HEK293 (cell line): ENCODE measurements at regions not wholly inside any gene's neighbourhood (a gene's known extent, or its start where the extent isn't known, plus 50 kb on each side); places are given as distances from the start of the nearest gene placed in this dataset.

Source experiments
- CTCF ChIA-PET: fragments of 350-600 bp; formaldehyde crosslinking; extraction: SDS; loops from one replicate; lab custom pipeline; 2021; ENCODE audit warnings: antibody characterized with exemption; lab: Yijun Ruan, JAX
- POLR2A ChIA-PET: fragments of 300-600 bp; formaldehyde crosslinking; extraction: SDS; loops from one replicate; lab custom pipeline; 2020; ENCODE audit warnings: antibody characterized with exemption, inconsistent platforms; lab: Yijun Ruan, JAX
- H3K27ac ChIP-seq: fragments of 200-500 bp; sonication (Bioruptor generic); 2 replicates; pipeline ENCODE4 v1.5.1; 2014; ENCODE audit warnings: low read depth, low read length, control low read depth, inconsistent platforms; ENCODE audit errors: extremely low read depth
- H3K36me3 ChIP-seq, 2 experiments: fragments of 200-500 bp in 1 of 2; sonication (Bioruptor generic) in 1 of 2; 1 replicate in 1 of 2; 2 replicates in 1 of 2; pipeline ENCODE4 v1.5.1; 2014 to 2017; ENCODE audit warnings: inconsistent platforms in 2 of 2, low read length in 2 of 2; ENCODE audit not compliant: control insufficient read depth in 2 of 2, insufficient read depth in 1 of 2
- H3K4me1 ChIP-seq: fragments of 200-500 bp; sonication (Bioruptor generic); 2 replicates; pipeline ENCODE4 v1.5.1; 2014; ENCODE audit warnings: mild to moderate bottlenecking, low read length, inconsistent platforms; ENCODE audit not compliant: control insufficient read depth, insufficient read depth
- H3K4me3 ChIP-seq: 2 replicates; pipeline ENCODE4 v1.5.1; 2011; ENCODE audit warnings: low read depth, mild to moderate bottlenecking, control low read depth, low read length, moderate library complexity
- H3K9me3 ChIP-seq: fragments of 200-500 bp; sonication (Bioruptor generic); 2 replicates; pipeline ENCODE4 v1.5.1; 2014; ENCODE audit warnings: low read depth, low read length, inconsistent platforms; ENCODE audit not compliant: control insufficient read depth, insufficient read depth
- MEIS1 ChIP-seq: sonication (generic); formaldehyde crosslinking; IDR thresholded peaks from 2 replicates; pipeline ENCODE4 v1.8.1; 2022; ENCODE audit warnings: missing genetic modification reagents, mild to moderate bottlenecking, borderline replicate concordance
- SP3 ChIP-seq: fragments of 450-650 bp; formaldehyde crosslinking; IDR thresholded peaks from 2 replicates; pipeline ENCODE4 v1.5.1; 2016; ENCODE audit warnings: missing biosample characterization, missing genetic modification characterization
- WT1 ChIP-seq: fragments of 450-650 bp; formaldehyde crosslinking; IDR thresholded peaks from 2 replicates; pipeline ENCODE4 v1.5.1; 2016; ENCODE audit warnings: missing biosample characterization, missing genetic modification characterization
- YY2 ChIP-seq: fragments of 450-650 bp; formaldehyde crosslinking; IDR thresholded peaks from 2 replicates; pipeline ENCODE4 v1.5.1; 2016; ENCODE audit warnings: missing biosample characterization, missing genetic modification characterization
- ZBTB17 ChIP-seq: fragments of 450-650 bp; formaldehyde crosslinking; IDR thresholded peaks from 2 replicates; pipeline ENCODE4 v1.5.1; 2016; ENCODE audit warnings: missing biosample characterization, missing genetic modification characterization
- ZNF16 ChIP-seq: fragments of 450-650 bp; formaldehyde crosslinking; IDR thresholded peaks from 2 replicates; pipeline ENCODE4 v1.5.1; 2016; ENCODE audit warnings: low read depth, missing biosample characterization, missing genetic modification characterization
- ZNF169 ChIP-seq: fragments of 450-650 bp; formaldehyde crosslinking; IDR thresholded peaks from 2 replicates; pipeline ENCODE4 v1.5.1; 2016; ENCODE audit warnings: missing biosample characterization, missing genetic modification characterization
- ZNF18 ChIP-seq: fragments of 450-650 bp; formaldehyde crosslinking; IDR thresholded peaks from 2 replicates; pipeline ENCODE4 v1.5.1; 2016; ENCODE audit warnings: missing biosample characterization, missing genetic modification characterization
- ZNF362 ChIP-seq: fragments of 450-650 bp; formaldehyde crosslinking; IDR thresholded peaks from 2 replicates; pipeline ENCODE4 v1.5.1; 2016; ENCODE audit warnings: missing biosample characterization, missing genetic modification characterization
- ZNF426 ChIP-seq: fragments of 450-650 bp; formaldehyde crosslinking; IDR thresholded peaks from 2 replicates; pipeline ENCODE4 v1.5.1; 2017; ENCODE audit warnings: missing biosample characterization, missing genetic modification characterization, mild to moderate bottlenecking, inconsistent platforms, moderate library complexity
- ZNF518A ChIP-seq: fragments of 450-650 bp; formaldehyde crosslinking; conservative IDR thresholded peaks from 2 replicates; pipeline ENCODE4 v1.5.1; 2016; ENCODE audit warnings: low read depth, missing biosample characterization, missing genetic modification characterization
- ZNF792 ChIP-seq: fragments of 450-650 bp; formaldehyde crosslinking; IDR thresholded peaks from 2 replicates; pipeline ENCODE4 v1.5.1; 2016; ENCODE audit warnings: missing biosample characterization, missing genetic modification characterization
- ZXDB ChIP-seq: fragments of 450-650 bp; formaldehyde crosslinking; IDR thresholded peaks from 2 replicates; pipeline ENCODE4 v1.5.1; 2016; ENCODE audit warnings: missing biosample characterization, missing genetic modification characterization
- TF ChIP-seq, protein P1 (sequence below): fragments of 450-650 bp; formaldehyde crosslinking; IDR thresholded peaks from 2 replicates; pipeline ENCODE4 v1.5.1; 2016; ENCODE audit warnings: missing biosample characterization, missing genetic modification characterization, borderline replicate concordance
- TF ChIP-seq, protein P2 (sequence below): fragments of 450-650 bp; formaldehyde crosslinking; IDR thresholded peaks from 2 replicates; pipeline ENCODE4 v1.5.1; 2017; ENCODE audit warnings: missing biosample characterization, missing genetic modification characterization

GRCh38 chr14:41389355-41389754 lies 217.3 kb upstream of the LRFN5 start:
- TF ChIP-seq ZBTB17 (no peak), ZNF169 (tag by site-specific recombination) (no peak), ZXDB (tag by site-specific recombination) (no peak)
- TF ChIP-seq, protein P1, sequence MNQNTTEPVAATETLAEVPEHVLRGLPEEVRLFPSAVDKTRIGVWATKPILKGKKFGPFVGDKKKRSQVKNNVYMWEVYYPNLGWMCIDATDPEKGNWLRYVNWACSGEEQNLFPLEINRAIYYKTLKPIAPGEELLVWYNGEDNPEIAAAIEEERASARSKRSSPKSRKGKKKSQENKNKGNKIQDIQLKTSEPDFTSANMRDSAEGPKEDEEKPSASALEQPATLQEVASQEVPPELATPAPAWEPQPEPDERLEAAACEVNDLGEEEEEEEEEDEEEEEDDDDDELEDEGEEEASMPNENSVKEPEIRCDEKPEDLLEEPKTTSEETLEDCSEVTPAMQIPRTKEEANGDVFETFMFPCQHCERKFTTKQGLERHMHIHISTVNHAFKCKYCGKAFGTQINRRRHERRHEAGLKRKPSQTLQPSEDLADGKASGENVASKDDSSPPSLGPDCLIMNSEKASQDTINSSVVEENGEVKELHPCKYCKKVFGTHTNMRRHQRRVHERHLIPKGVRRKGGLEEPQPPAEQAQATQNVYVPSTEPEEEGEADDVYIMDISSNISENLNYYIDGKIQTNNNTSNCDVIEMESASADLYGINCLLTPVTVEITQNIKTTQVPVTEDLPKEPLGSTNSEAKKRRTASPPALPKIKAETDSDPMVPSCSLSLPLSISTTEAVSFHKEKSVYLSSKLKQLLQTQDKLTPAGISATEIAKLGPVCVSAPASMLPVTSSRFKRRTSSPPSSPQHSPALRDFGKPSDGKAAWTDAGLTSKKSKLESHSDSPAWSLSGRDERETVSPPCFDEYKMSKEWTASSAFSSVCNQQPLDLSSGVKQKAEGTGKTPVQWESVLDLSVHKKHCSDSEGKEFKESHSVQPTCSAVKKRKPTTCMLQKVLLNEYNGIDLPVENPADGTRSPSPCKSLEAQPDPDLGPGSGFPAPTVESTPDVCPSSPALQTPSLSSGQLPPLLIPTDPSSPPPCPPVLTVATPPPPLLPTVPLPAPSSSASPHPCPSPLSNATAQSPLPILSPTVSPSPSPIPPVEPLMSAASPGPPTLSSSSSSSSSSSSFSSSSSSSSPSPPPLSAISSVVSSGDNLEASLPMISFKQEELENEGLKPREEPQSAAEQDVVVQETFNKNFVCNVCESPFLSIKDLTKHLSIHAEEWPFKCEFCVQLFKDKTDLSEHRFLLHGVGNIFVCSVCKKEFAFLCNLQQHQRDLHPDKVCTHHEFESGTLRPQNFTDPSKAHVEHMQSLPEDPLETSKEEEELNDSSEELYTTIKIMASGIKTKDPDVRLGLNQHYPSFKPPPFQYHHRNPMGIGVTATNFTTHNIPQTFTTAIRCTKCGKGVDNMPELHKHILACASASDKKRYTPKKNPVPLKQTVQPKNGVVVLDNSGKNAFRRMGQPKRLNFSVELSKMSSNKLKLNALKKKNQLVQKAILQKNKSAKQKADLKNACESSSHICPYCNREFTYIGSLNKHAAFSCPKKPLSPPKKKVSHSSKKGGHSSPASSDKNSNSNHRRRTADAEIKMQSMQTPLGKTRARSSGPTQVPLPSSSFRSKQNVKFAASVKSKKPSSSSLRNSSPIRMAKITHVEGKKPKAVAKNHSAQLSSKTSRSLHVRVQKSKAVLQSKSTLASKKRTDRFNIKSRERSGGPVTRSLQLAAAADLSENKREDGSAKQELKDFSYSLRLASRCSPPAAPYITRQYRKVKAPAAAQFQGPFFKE (tag by site-specific recombination) = no peak
- ChIA-PET CTCF (interaction anchor here (0.6 kb wide), 1 partner anchor 1090 kb away, joined by 3 read pairs; no protein-coding TSS in a partner anchor), POLR2A (no interaction called here)
- H3K36me3 ChIP-seq = no peaks in the 10 kb centered on the region
- H3K27ac ChIP-seq = no peak overlapping the region
- no peaks in the 10 kb centered on the region for H3K4me1 ChIP-seq
- no peaks in the 10 kb centered on the region; the same call in 1 of the 2 replicates for H3K9me3 ChIP-seq
- no peak overlapping the region for H3K4me3 ChIP-seq

DNA sequence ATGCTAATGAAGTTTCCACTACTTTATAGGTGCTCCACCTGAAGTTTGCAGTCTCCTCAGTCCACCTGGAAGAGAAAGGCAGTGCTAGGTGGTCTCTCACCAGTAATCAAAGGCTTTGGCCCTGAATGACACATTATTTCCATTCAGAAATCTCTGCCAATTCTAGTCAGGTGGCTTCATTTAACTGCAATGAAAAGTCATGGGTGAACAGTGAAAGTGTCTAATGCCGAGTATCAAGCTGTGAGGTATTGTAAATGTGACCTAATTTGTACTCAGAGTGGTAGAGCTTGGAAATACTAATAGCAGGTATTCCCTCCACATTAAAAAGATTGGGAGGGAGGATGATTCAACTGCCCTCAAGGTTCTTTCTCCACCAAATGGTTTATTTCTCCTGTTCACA lies 220.9 kb upstream of the LRFN5 start:
- Histone ChIP-seq H3K27ac (no peak overlapping the region), H3K4me3 (no peak overlapping the region), H3K4me1 (no peaks in the 10 kb centered on the region), H3K9me3 (no peaks in the 10 kb centered on the region; the same call in 1 of the 2 replicates), H3K36me3 (no peaks in the 10 kb centered on the region)
- TF ChIP-seq ZNF16 (no peak), MEIS1 (CRISPR knock-in tag) (no peak)
- TF ChIP-seq, protein P2, sequence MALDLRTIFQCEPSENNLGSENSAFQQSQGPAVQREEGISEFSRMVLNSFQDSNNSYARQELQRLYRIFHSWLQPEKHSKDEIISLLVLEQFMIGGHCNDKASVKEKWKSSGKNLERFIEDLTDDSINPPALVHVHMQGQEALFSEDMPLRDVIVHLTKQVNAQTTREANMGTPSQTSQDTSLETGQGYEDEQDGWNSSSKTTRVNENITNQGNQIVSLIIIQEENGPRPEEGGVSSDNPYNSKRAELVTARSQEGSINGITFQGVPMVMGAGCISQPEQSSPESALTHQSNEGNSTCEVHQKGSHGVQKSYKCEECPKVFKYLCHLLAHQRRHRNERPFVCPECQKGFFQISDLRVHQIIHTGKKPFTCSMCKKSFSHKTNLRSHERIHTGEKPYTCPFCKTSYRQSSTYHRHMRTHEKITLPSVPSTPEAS (tag by site-specific recombination) = no peak
- POLR2A ChIA-PET = no interaction called here
- CTCF ChIA-PET = no interaction called here

DNA sequence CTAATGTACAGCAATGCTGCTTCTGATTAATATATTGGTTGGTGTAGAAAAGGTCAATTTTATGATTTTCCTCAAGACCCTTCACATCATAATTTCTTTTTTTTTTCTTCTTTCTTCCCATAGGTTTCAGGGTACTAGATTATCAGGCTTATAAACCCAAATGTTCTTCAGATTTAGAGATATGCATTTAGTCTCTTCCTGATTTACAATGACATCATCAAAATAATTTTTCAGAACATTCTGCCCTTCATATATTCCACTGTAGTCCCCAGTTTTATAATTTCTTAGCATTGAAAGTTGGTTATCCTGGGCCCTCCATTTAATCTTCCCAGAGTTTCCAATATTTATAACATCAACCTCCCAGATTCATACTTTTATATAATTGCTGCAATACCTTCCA lies 226.7 kb upstream of the LRFN5 start:
- no peak overlapping the region for H3K27ac ChIP-seq
- TF ChIP-seq ZNF792 (tag by site-specific recombination) (no peak), SP3 (tag by site-specific recombination) (no peak), YY2 (tag by site-specific recombination) (no peak), ZNF362 (tag by site-specific recombination) (no peak), ZNF18 (tag by site-specific recombination) (no peak), ZNF426 (tag by site-specific recombination) (no peak), WT1 (tag by site-specific recombination) (no peak), ZNF518A (tag by site-specific recombination) (no peak)
- CTCF ChIA-PET = no interaction called here

More for the DNA sequence above, 226.7 kb upstream of the LRFN5 start:
- no peaks in the 10 kb centered on the region for H3K36me3 ChIP-seq
- POLR2A ChIA-PET = no interaction called here
- H3K4me3 ChIP-seq = no peak overlapping the region
- H3K4me1 ChIP-seq = no peaks in the 10 kb centered on the region
- H3K9me3 ChIP-seq = no peaks in the 10 kb centered on the region
